GM19193 (cell line): ENCODE measurements at regions not wholly inside any gene's neighbourhood (a gene's known extent, or its start where the extent isn't known, plus 50 kb on each side); places are given as distances from the start of the nearest gene placed in this dataset.

ENCODE experiments used
- POLR2A ChIP-seq: IDR thresholded peaks from 4 replicates; pipeline ENCODE4 v1.6.1; 2011; ENCODE audit not compliant: insufficient read depth, insufficient read length; ENCODE audit errors: extremely low read depth

- TF ChIP-seq POLR2A: no peak
Observed at GRCh38 chr2:57218206-57218605, 828.4 kb upstream of the VRK2 start.

- TF ChIP-seq POLR2A: no peak
Observed at GRCh38 chr2:57278451-57278850, 768.2 kb upstream of the VRK2 start.

- TF ChIP-seq POLR2A: no peak
Observed at GRCh38 chr2:57291209-57291608, 755.4 kb upstream of the VRK2 start.

GRCh38 chr2:57296795-57297517 lies 749.6 kb upstream of the VRK2 start:
- TF ChIP-seq POLR2A: no peak

GRCh38 chr2:57313678-57314077 lies 732.9 kb upstream of the VRK2 start:
- no peak for TF ChIP-seq POLR2A

- TF ChIP-seq POLR2A: no peak
Observed at GRCh38 chr2:57314682-57315081, 731.9 kb upstream of the VRK2 start.

- TF ChIP-seq POLR2A: no peak
Observed at GRCh38 chr2:57330447-57330846, 716.2 kb upstream of the VRK2 start.

GRCh38 chr2:57333221-57333620 lies 713.4 kb upstream of the VRK2 start:
- no peak for TF ChIP-seq POLR2A

- TF ChIP-seq POLR2A: no peak
Observed at GRCh38 chr2:57343391-57344006, 703.1 kb upstream of the VRK2 start.

GRCh38 chr2:57368190-57368589 lies 678.4 kb upstream of the VRK2 start:
- no peak for TF ChIP-seq POLR2A

- no peak for TF ChIP-seq POLR2A
Observed at GRCh38 chr2:57370882-57371585, 675.6 kb upstream of the VRK2 start.

- TF ChIP-seq POLR2A: no peak
Observed at GRCh38 chr2:57372237-57372984, 674.2 kb upstream of the VRK2 start.

GRCh38 chr2:57373530-57373929 lies 673.1 kb upstream of the VRK2 start:
- TF ChIP-seq POLR2A: no peak

- TF ChIP-seq POLR2A: no peak
Observed at GRCh38 chr2:57376985-57377384, 669.6 kb upstream of the VRK2 start.

GRCh38 chr2:57386305-57386704 lies 660.3 kb upstream of the VRK2 start:
- TF ChIP-seq POLR2A: no peak
